Neuronal stem cell (in vitro differentiated cells): ENCODE measurements at regions not wholly inside any gene's neighbourhood (a gene's known extent, or its start where the extent isn't known, plus 50 kb on each side); places are given as distances from the start of the nearest gene placed in this dataset.

ENCODE experiments used
- DNase-seq: peaks from one replicate; pipeline ENCODE4 v3.0.0-alpha.2; 2013; ENCODE audit warnings: low spot score
- H2AFZ ChIP-seq: one replicate; pipeline ENCODE4 v1.6.1; 2013; ENCODE audit warnings: mild to moderate bottlenecking, low read length, inconsistent platforms
- H2AK5ac ChIP-seq: 2 replicates; pipeline ENCODE4 v1.6.1; 2013; ENCODE audit warnings: low read depth, mild to moderate bottlenecking, inconsistent platforms, low read length, moderate library complexity, mixed read lengths
- H2BK120ac ChIP-seq: 2 replicates; pipeline ENCODE4 v1.6.1; 2013; ENCODE audit warnings: low read depth, mild to moderate bottlenecking, inconsistent platforms, low read length, moderate library complexity, mixed read lengths
- H2BK12ac ChIP-seq: one replicate; pipeline ENCODE4 v1.6.1; 2013; ENCODE audit warnings: low read length, inconsistent platforms
- H2BK15ac ChIP-seq: 2 replicates; pipeline ENCODE4 v1.6.1; 2013; ENCODE audit warnings: mild to moderate bottlenecking, low read length, inconsistent platforms, mixed read lengths
- H2BK5ac ChIP-seq: one replicate; pipeline ENCODE4 v1.6.1; 2013; ENCODE audit warnings: inconsistent platforms, mild to moderate bottlenecking, low read length, moderate library complexity
- H3K14ac ChIP-seq: one replicate; pipeline ENCODE4 v1.6.1; 2013; ENCODE audit warnings: low read length, inconsistent platforms
- H3K18ac ChIP-seq: 2 replicates; pipeline ENCODE4 v1.6.1; 2013; ENCODE audit warnings: low read length, inconsistent platforms
- H3K23ac ChIP-seq: 2 replicates; pipeline ENCODE4 v1.6.1; 2013; ENCODE audit warnings: low read depth, mild to moderate bottlenecking, mixed read lengths, low read length, inconsistent platforms; ENCODE audit not compliant: poor library complexity
- H3K27ac ChIP-seq: replicated peaks from 3 replicates; pipeline ENCODE4 v1.5.1; 2013; ENCODE audit warnings: low read length, inconsistent platforms
- H3K27me3 ChIP-seq, 3 experiments: 2 replicates each; pipeline ENCODE4 v1.6.1; 2013; ENCODE audit warnings: low read length in 3 of 3, mild to moderate bottlenecking in 2 of 3, inconsistent platforms in 1 of 3, low read depth in 1 of 3, mixed read lengths in 1 of 3, moderate library complexity in 1 of 3; ENCODE audit not compliant: control insufficient read depth in 3 of 3, insufficient read depth in 3 of 3
- H3K36me3 ChIP-seq, 2 donors: replicated peaks in 1 of 2; 2 replicates each; pipeline ENCODE4 v1.6.1; 2013; ENCODE audit warnings: low read length in 2 of 2; ENCODE audit not compliant: control insufficient read depth in 2 of 2, insufficient read depth in 2 of 2
- H3K4ac ChIP-seq: 2 replicates; pipeline ENCODE4 v1.6.1; 2013; ENCODE audit warnings: inconsistent platforms, mild to moderate bottlenecking, low read length, moderate library complexity
- H3K4me1 ChIP-seq, 2 donors: 1 replicate in 1 of 2; 2 replicates in 1 of 2; pipeline ENCODE4 v1.6.1; 2013; ENCODE audit warnings: low read length in 2 of 2, low read depth in 1 of 2; ENCODE audit not compliant: control insufficient read depth in 2 of 2, insufficient read depth in 1 of 2
- H3K4me2 ChIP-seq: one replicate; pipeline ENCODE4 v1.6.1; 2013; ENCODE audit warnings: mild to moderate bottlenecking, low read length, inconsistent platforms; ENCODE audit not compliant: insufficient read depth, poor library complexity, severe bottlenecking
- H3K4me3 ChIP-seq, 2 donors: 2 replicates each; pipeline ENCODE4 v1.5.1; 2013; ENCODE audit warnings: low read length in 2 of 2, mild to moderate bottlenecking in 2 of 2, inconsistent platforms in 1 of 2, moderate library complexity in 1 of 2
- H3K79me1 ChIP-seq: one replicate; pipeline ENCODE4 v1.6.1; 2013; ENCODE audit warnings: low read depth, mild to moderate bottlenecking, inconsistent platforms, low read length, moderate library complexity
- H3K9ac ChIP-seq: one replicate; pipeline ENCODE4 v1.6.1; 2013; ENCODE audit warnings: mild to moderate bottlenecking, low read depth, low read length, inconsistent platforms; ENCODE audit not compliant: poor library complexity
- H3K9me3 ChIP-seq, 2 donors: replicated peaks in 1 of 2; 2 replicates each; pipeline versions ENCODE3 to v1.6.1; 2013; ENCODE audit warnings: low read length in 2 of 2, mild to moderate bottlenecking in 2 of 2, inconsistent platforms in 1 of 2, low read depth in 1 of 2, mixed read lengths in 1 of 2, moderate library complexity in 1 of 2; ENCODE audit not compliant: control insufficient read depth in 2 of 2, insufficient read depth in 1 of 2
- H4K8ac ChIP-seq: one replicate; pipeline ENCODE4 v1.6.1; 2013; ENCODE audit warnings: low read depth, mild to moderate bottlenecking, inconsistent platforms, low read length, moderate library complexity
- H4K91ac ChIP-seq: one replicate; pipeline ENCODE4 v1.6.1; 2013; ENCODE audit warnings: low read length, low read depth, mild to moderate bottlenecking, inconsistent platforms; ENCODE audit not compliant: poor library complexity
- WGBS, 2 donors: extraction: QIAGEN DNeasy Blood & Tissue Kit; methylation state at CpG; one replicate each; pipeline ENCODE4 v1.1.7; 2013; ENCODE audit warnings: missing lambda C conversion rate in 2 of 2, mixed read lengths in 1 of 2; ENCODE audit not compliant: insufficient read length in 2 of 2, insufficient replicate concordance in 1 of 2; ENCODE audit errors: extremely low coverage in 2 of 2; 5-methylcytosine and 5-hydroxymethylcytosine counted together

- Histone ChIP-seq H3K9me3 (no peaks in the 10 kb centered on the region), H3K27ac (no peak overlapping the region), H2AK5ac (no peak overlapping the region), H2AFZ (no peak overlapping the region), H2BK15ac (no peak overlapping the region), H3K23ac (no peak overlapping the region), H3K4me2 (no peak overlapping the region), H3K4me1 (no peaks in the 10 kb centered on the region), H3K27me3 (no peaks in the 10 kb centered on the region), H3K79me1 (no peaks in the 10 kb centered on the region), H3K4me3 (no peak overlapping the region), H3K4ac (no peak overlapping the region), H3K14ac (no peak overlapping the region), H2BK5ac (no peak overlapping the region), H2BK12ac (no peak overlapping the region), H4K91ac (no peak overlapping the region), H3K9ac (no peak overlapping the region), H4K8ac (no peak overlapping the region), H3K18ac (no peak overlapping the region), H2BK120ac (no peak overlapping the region), H3K36me3 (no peaks in the 10 kb centered on the region)
- DNase-seq = no peak
- no CpG with 5 or more reads among the region's 6 CpGs for WGBS, 2 donors
Measured at GRCh38 chr9:16182784-16183183, 629.9 kb downstream of the CCDC171 start.

GRCh38 chr9:16184964-16185646 lies 632.3 kb downstream of the CCDC171 start:
- H3K79me1 ChIP-seq = no peaks in the 10 kb centered on the region

GRCh38 chr9:16191191-16191590 lies 638.3 kb downstream of the CCDC171 start:
- Histone ChIP-seq H3K4me3 (no peak overlapping the region), H4K91ac (no peak overlapping the region), H3K4ac (no peak overlapping the region), H3K18ac (no peak overlapping the region), H4K8ac (no peak overlapping the region), H2AK5ac (no peak overlapping the region), H3K9ac (no peak overlapping the region), H2BK5ac (no peak overlapping the region), H3K36me3 (no peaks in the 10 kb centered on the region), H3K79me1 (no peaks in the 10 kb centered on the region), H3K27me3 (no peaks in the 10 kb centered on the region), H2BK12ac (no peak overlapping the region), H3K9me3 (peaks cover 0 to 5% of the 10 kb centered on the region in 2 donors), H3K14ac (no peak overlapping the region), H2AFZ (no peak overlapping the region), H3K4me1 (peaks cover 2 to 9% of the 10 kb centered on the region in 2 donors), H3K4me2 (no peak overlapping the region), H3K27ac (no peak overlapping the region), H3K23ac (no peak overlapping the region), H2BK120ac (no peak overlapping the region), H2BK15ac (no peak overlapping the region)
- no CpG with 5 or more reads among the region's 3 CpGs for WGBS, 2 donors
- DNase-seq = no peak

More at GRCh38 chr9:16184964-16185646, 632.3 kb downstream of the CCDC171 start:
- Histone ChIP-seq H3K18ac (no peak overlapping the region), H4K8ac (no peak overlapping the region), H2AK5ac (no peak overlapping the region), H3K27me3 (no peaks in the 10 kb centered on the region), H3K4ac (no peak overlapping the region), H2AFZ (no peak overlapping the region), H4K91ac (no peak overlapping the region), H2BK12ac (no peak overlapping the region), H3K27ac (no peak overlapping the region), H3K23ac (no peak overlapping the region), H3K4me1 (no peaks in the 10 kb centered on the region), H2BK120ac (no peak overlapping the region), H3K36me3 (no peaks in the 10 kb centered on the region), H3K14ac (no peak overlapping the region), H3K4me3 (no peak overlapping the region), H3K9ac (no peak overlapping the region), H2BK5ac (no peak overlapping the region), H2BK15ac (no peak overlapping the region), H3K9me3 (peaks cover 0 to 5% of the 10 kb centered on the region in 2 donors), H3K4me2 (no peak overlapping the region)
- DNase-seq = no peak
- WGBS, 2 donors = no CpG with 5 or more reads among the region's 4 CpGs

GRCh38 chr9:16191691-16192402 lies 639.0 kb downstream of the CCDC171 start:
- Histone ChIP-seq H2AFZ (peak overlapping the region; percentile 84), H4K8ac (no peak overlapping the region), H3K36me3 (no peaks in the 10 kb centered on the region), H3K4me3 (peak overlapping the region in 1 of 2 donors; percentile 17), H3K18ac (peak overlapping the region; percentile 85), H2AK5ac (no peak overlapping the region), H4K91ac (no peak overlapping the region), H2BK15ac (no peak overlapping the region), H2BK12ac (no peak overlapping the region), H3K4me2 (no peak overlapping the region), H3K27ac (no peak overlapping the region), H3K9ac (peak overlapping the region; percentile 18), H3K23ac (no peak overlapping the region), H2BK120ac (no peak overlapping the region), H3K9me3 (peaks cover 0 to 5% of the 10 kb centered on the region in 2 donors), H3K27me3 (no peaks in the 10 kb centered on the region), H3K4ac (no peak overlapping the region), H3K79me1 (no peaks in the 10 kb centered on the region), H3K14ac (peak overlapping the region; percentile 4), H3K4me1 (peaks cover 2 to 9% of the 10 kb centered on the region in 2 donors), H2BK5ac (no peak overlapping the region)
- DNase-seq = peak; percentile 70
- no CpG with 5 or more reads among the region's 14 CpGs for WGBS, 2 donors
